Coronary artery (tissue), 2 donors: ENCODE measurements at regions not wholly inside any gene's neighbourhood (a gene's known extent, or its start where the extent isn't known, plus 50 kb on each side); places are given as distances from the start of the nearest gene placed in this dataset.
"Not testable (repeated sequence)": the region's sequence is repeated elsewhere in the genome, so short reads cannot be mapped to it uniquely, and the experiment has no call there.

Experiments
- DNase-seq: peaks from one replicate; pipeline ENCODE4 v3.0.0-alpha.2; 2017; ENCODE audit warnings: low spot score
- H3K27ac ChIP-seq, 2 donors: fragments of 200-600 bp; sonication (generic); one replicate each; pipeline ENCODE4 v1.5.1; 2016 to 2019
- H3K4me3 ChIP-seq: fragments of 200-600 bp; sonication (generic); 2 replicates; pipeline ENCODE4 v1.5.1; 2016; ENCODE audit warnings: mild to moderate bottlenecking, moderate library complexity
- TF ChIP-seq, protein P1 (sequence below): fragments of 200-600 bp; sonication (generic); IDR thresholded peaks from one replicate; pipeline ENCODE4 v1.5.1; 2019; ENCODE audit warnings: antibody characterized with exemption

- DNase-seq: no peak
- Histone ChIP-seq H3K4me3 (no peak overlapping the region), H3K27ac (no peak overlapping the region)
- TF ChIP-seq, protein P1, sequence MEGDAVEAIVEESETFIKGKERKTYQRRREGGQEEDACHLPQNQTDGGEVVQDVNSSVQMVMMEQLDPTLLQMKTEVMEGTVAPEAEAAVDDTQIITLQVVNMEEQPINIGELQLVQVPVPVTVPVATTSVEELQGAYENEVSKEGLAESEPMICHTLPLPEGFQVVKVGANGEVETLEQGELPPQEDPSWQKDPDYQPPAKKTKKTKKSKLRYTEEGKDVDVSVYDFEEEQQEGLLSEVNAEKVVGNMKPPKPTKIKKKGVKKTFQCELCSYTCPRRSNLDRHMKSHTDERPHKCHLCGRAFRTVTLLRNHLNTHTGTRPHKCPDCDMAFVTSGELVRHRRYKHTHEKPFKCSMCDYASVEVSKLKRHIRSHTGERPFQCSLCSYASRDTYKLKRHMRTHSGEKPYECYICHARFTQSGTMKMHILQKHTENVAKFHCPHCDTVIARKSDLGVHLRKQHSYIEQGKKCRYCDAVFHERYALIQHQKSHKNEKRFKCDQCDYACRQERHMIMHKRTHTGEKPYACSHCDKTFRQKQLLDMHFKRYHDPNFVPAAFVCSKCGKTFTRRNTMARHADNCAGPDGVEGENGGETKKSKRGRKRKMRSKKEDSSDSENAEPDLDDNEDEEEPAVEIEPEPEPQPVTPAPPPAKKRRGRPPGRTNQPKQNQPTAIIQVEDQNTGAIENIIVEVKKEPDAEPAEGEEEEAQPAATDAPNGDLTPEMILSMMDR: no peak
Observed at GRCh38 chr14:28630100-28630499, 136.5 kb upstream of the FOXG1 start.

- DNase-seq: no peak
- no peak overlapping the region for H3K4me3 ChIP-seq
- H3K27ac ChIP-seq: no peak overlapping the region
- TF ChIP-seq, protein P1: no peak
Observed at GRCh38 chr14:28635387-28635786, 131.2 kb upstream of the FOXG1 start.

DNA sequence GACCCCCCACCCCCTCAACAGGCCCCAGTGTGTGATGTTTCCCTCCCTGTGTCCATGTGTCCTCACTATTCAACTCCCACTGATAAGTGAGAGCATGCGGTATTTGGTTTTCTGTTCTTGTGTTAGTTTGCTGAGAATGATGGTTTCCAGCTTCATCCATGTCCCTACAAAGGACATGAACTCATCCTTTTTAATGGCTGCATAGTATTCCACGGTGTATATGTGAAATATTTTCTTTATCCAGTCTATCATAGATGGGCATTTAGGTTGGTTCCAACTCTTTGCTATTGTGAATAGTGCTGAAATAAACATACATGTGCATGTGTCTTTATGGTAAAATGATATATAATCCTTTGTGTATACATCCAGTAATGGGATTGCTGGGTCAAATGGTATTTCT lies 130.8 kb upstream of the FOXG1 start:
- not testable (repeated sequence) for H3K4me3 ChIP-seq, H3K27ac ChIP-seq, DNase-seq

- not testable (repeated sequence) for DNase-seq, H3K27ac ChIP-seq
Observed at GRCh38 chr14:28641189-28641588, 125.4 kb upstream of the FOXG1 start.

DNA sequence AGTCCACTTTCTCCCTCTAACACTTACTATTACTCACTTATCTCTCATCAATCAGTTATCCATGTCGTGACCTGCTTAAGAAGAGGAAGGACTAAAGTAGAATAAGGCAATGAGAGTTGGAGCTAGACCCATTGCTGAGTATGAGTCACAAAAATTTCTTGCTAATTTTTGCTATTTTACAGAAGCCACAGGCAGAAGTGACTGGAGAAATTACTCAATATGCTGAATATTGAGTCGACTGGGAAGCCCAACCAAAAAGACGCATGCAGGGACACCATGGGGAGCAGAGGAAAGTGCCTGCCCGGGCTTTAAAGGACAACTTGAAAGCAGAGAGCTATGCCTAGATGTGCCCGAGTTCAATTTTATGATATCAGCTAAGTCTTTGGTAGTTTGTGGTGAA lies 115.4 kb upstream of the FOXG1 start:
- Histone ChIP-seq H3K27ac (no peak overlapping the region), H3K4me3 (no peak overlapping the region)
- TF ChIP-seq, protein P1: no peak
- DNase-seq: no peak

More at GRCh38 chr14:28641189-28641588, 125.4 kb upstream of the FOXG1 start:
- not testable (repeated sequence) for H3K4me3 ChIP-seq

DNA sequence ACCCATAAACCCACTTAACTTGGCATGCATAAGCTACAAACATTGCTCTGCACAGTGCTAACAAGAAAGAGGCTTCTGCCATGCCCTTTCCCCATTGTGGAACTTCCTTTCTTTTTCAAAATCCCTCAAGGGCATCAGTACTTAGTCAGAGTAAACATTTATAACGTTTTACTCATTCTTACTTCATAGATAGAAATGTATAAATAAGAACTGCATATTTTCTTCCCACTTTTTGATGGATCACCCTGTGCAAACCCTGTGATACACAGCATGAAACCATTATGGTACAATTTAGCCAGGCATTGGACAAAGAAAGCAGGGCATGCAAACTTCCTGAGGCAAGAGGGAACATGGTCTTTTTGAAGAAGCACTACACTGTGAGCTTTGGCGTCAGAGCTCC lies 113.8 kb upstream of the FOXG1 start:
- H3K4me3 ChIP-seq: no peak overlapping the region
- TF ChIP-seq, protein P1: no peak
- no peak overlapping the region for H3K27ac ChIP-seq
- DNase-seq: no peak

- Histone ChIP-seq H3K27ac (no peak overlapping the region), H3K4me3 (no peak overlapping the region)
- TF ChIP-seq, protein P1: no peak
- DNase-seq: no peak
Observed at GRCh38 chr14:28653521-28653920, 113.1 kb upstream of the FOXG1 start.

GRCh38 chr14:28656704-28657255 lies 109.8 kb upstream of the FOXG1 start:
- no peak for DNase-seq
- TF ChIP-seq, protein P1: no peak
- H3K4me3 ChIP-seq: no peak overlapping the region
- H3K27ac ChIP-seq: no peak overlapping the region
